ENCODE measurements at regions not wholly inside any gene's neighbourhood (a gene's known extent, or its start where the extent isn't known, plus 50 kb on each side); places are given as distances from the start of the nearest gene placed in this dataset.

- TF ChIP-seq POLR2A (IDR thresholded peaks at IDR 0.05), result no peak
- no peak for TF ChIP-seq CTCF (IDR thresholded peaks at IDR 0.05)
Observed at GRCh38 chr4:18342847-18343246, 321.3 kb upstream of the LCORL start.

Data from esophagus squamous epithelium (tissue), 4 donors.